K562 (cell line): ENCODE measurements at regions not wholly inside any gene's neighbourhood (a gene's known extent, or its start where the extent isn't known, plus 50 kb on each side); places are given as distances from the start of the nearest gene placed in this dataset.

Experiments
- NFYB ChIP-seq: IDR thresholded peaks from 2 replicates; pipeline ENCODE4 v1.6.1; 2011; ENCODE audit warnings: mild to moderate bottlenecking, moderate library complexity; ENCODE audit not compliant: insufficient read length; ENCODE audit errors: extremely low read depth
- TF ChIP-seq, protein P1 (sequence below), 3 experiments: IDR thresholded peaks in 2 of 3; conservative IDR thresholded peaks in 1 of 3; 2 replicates each; pipeline ENCODE4 v1.5.1; 2011 to 2012; ENCODE audit warnings: low read length in 3 of 3, mild to moderate bottlenecking in 3 of 3, control low read depth in 2 of 3, improper control_type of control experiment in 1 of 3, inconsistent platforms in 1 of 3, low read depth in 1 of 3, mixed read lengths in 1 of 3, moderate library complexity in 1 of 3; ENCODE audit not compliant: insufficient read depth in 2 of 3
- TF ChIP-seq, protein P2 (sequence below): sonication (generic); formaldehyde crosslinking; IDR thresholded peaks from 2 replicates; pipeline ENCODE4 v1.9.0; 2022; ENCODE audit warnings: mild to moderate bottlenecking, missing genetic modification reagents

DNA sequence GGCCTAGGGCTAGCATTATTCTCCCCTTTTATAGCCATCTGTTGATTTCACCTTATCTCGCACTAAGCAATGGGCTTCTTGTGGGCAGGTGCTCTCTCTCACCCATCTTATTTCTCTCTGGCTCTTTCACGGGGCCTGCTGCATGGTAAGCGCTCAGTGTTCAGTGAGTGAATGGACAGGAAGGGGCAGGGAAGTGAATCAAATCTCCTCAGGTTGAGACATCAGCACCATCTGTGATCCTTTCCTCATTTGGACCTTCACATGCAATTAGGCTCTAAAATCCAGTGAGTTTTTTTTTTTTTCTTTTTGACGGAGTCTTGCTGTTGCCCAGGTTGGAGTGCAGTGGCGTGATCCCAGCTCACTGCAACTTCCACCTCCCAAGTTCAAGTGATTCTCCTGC lies 76.5 kb upstream of the EZR start:
- TF ChIP-seq NFYB: no peak
- TF ChIP-seq, protein P1, sequence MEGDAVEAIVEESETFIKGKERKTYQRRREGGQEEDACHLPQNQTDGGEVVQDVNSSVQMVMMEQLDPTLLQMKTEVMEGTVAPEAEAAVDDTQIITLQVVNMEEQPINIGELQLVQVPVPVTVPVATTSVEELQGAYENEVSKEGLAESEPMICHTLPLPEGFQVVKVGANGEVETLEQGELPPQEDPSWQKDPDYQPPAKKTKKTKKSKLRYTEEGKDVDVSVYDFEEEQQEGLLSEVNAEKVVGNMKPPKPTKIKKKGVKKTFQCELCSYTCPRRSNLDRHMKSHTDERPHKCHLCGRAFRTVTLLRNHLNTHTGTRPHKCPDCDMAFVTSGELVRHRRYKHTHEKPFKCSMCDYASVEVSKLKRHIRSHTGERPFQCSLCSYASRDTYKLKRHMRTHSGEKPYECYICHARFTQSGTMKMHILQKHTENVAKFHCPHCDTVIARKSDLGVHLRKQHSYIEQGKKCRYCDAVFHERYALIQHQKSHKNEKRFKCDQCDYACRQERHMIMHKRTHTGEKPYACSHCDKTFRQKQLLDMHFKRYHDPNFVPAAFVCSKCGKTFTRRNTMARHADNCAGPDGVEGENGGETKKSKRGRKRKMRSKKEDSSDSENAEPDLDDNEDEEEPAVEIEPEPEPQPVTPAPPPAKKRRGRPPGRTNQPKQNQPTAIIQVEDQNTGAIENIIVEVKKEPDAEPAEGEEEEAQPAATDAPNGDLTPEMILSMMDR (IDR thresholded peaks at IDR 0.05 in 2 of 3, conservative IDR thresholded peaks at IDR 0.05 in 1 of 3; ENCODE audit: insufficient read depth in 2 of 3, low read depth in 1 of 3, low read length in 3 of 3): no peak
- TF ChIP-seq, protein P2, sequence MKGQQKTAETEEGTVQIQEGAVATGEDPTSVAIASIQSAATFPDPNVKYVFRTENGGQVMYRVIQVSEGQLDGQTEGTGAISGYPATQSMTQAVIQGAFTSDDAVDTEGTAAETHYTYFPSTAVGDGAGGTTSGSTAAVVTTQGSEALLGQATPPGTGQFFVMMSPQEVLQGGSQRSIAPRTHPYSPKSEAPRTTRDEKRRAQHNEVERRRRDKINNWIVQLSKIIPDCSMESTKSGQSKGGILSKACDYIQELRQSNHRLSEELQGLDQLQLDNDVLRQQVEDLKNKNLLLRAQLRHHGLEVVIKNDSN (CRISPR knock-in tag): no peak
